HL-60 (cell line): ENCODE measurements at regions not wholly inside any gene's neighbourhood (a gene's known extent, or its start where the extent isn't known, plus 50 kb on each side); places are given as distances from the start of the nearest gene placed in this dataset.

Experiments
- REST ChIP-seq: IDR thresholded peaks from 2 replicates; pipeline ENCODE4 v1.6.1; 2012; ENCODE audit warnings: low read depth; ENCODE audit not compliant: insufficient replicate concordance
- TF ChIP-seq, protein P1 (sequence below): IDR thresholded peaks from one replicate; pipeline ENCODE4 v1.5.1; 2011; ENCODE audit warnings: low read length, control low read depth, inconsistent platforms; ENCODE audit not compliant: insufficient read depth

- TF ChIP-seq, protein P1, sequence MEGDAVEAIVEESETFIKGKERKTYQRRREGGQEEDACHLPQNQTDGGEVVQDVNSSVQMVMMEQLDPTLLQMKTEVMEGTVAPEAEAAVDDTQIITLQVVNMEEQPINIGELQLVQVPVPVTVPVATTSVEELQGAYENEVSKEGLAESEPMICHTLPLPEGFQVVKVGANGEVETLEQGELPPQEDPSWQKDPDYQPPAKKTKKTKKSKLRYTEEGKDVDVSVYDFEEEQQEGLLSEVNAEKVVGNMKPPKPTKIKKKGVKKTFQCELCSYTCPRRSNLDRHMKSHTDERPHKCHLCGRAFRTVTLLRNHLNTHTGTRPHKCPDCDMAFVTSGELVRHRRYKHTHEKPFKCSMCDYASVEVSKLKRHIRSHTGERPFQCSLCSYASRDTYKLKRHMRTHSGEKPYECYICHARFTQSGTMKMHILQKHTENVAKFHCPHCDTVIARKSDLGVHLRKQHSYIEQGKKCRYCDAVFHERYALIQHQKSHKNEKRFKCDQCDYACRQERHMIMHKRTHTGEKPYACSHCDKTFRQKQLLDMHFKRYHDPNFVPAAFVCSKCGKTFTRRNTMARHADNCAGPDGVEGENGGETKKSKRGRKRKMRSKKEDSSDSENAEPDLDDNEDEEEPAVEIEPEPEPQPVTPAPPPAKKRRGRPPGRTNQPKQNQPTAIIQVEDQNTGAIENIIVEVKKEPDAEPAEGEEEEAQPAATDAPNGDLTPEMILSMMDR: no peak
- TF ChIP-seq REST: no peak
Measured at GRCh38 chr9:106535439-106535838, 327.5 kb upstream of the ZNF462 start.
